Neural progenitor cell (in vitro differentiated cells): ENCODE measurements at regions not wholly inside any gene's neighbourhood (a gene's known extent, or its start where the extent isn't known, plus 50 kb on each side); places are given as distances from the start of the nearest gene placed in this dataset.

Experiments
- EZH2 ChIP-seq: fragments of 200-600 bp; sonication (generic); IDR thresholded peaks from 2 replicates; pipeline ENCODE4 v1.6.1; 2017; ENCODE audit warnings: antibody characterized with exemption, mild to moderate bottlenecking, moderate library complexity
- EZH2phosphoT487 ChIP-seq: fragments of 200-600 bp; sonication (generic); IDR thresholded peaks from 2 replicates; pipeline ENCODE4 v1.6.1; 2017; ENCODE audit warnings: antibody characterized with exemption
- TF ChIP-seq, protein P1 (sequence below): fragments of 200-600 bp; sonication (generic); IDR thresholded peaks from 2 replicates; pipeline ENCODE4 v1.5.1; 2017; ENCODE audit warnings: antibody characterized with exemption, mild to moderate bottlenecking

DNA sequence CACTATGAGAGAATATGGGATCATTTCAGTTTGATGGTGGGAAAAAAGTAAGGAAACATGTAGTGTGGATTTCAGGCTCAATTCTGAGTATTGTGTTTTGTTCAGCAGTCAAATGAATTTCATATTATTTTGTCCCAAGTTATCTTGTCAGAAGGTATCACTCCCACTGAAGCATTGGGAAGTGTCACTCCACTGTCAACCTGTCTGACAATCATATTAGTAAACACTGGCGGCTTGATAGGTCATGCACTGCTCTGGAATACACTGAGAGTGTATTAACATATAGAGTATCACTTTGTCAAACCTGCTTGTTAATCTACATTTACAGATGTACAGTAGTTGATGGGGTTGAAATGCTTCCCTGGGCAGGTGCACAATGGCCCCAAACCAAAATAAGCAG is 203.6 kb downstream of the HS3ST3A1 start:
- TF ChIP-seq, protein P1, sequence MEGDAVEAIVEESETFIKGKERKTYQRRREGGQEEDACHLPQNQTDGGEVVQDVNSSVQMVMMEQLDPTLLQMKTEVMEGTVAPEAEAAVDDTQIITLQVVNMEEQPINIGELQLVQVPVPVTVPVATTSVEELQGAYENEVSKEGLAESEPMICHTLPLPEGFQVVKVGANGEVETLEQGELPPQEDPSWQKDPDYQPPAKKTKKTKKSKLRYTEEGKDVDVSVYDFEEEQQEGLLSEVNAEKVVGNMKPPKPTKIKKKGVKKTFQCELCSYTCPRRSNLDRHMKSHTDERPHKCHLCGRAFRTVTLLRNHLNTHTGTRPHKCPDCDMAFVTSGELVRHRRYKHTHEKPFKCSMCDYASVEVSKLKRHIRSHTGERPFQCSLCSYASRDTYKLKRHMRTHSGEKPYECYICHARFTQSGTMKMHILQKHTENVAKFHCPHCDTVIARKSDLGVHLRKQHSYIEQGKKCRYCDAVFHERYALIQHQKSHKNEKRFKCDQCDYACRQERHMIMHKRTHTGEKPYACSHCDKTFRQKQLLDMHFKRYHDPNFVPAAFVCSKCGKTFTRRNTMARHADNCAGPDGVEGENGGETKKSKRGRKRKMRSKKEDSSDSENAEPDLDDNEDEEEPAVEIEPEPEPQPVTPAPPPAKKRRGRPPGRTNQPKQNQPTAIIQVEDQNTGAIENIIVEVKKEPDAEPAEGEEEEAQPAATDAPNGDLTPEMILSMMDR: no peak
- TF ChIP-seq EZH2 (no peak), EZH2phosphoT487 (no peak)
